Lower leg skin (tissue), 4 donors: ENCODE measurements at regions not wholly inside any gene's neighbourhood (a gene's known extent, or its start where the extent isn't known, plus 50 kb on each side); places are given as distances from the start of the nearest gene placed in this dataset.

Source experiments
- DNase-seq, 2 donors: peaks; one replicate each; pipeline ENCODE4 v3.0.0-alpha.2; 2019; ENCODE audit warnings: low spot score in 2 of 2
- H3K4me3 ChIP-seq: fragments of 200-600 bp; sonication (generic); 2 replicates; pipeline ENCODE4 v1.5.1; 2017; ENCODE audit warnings: mild to moderate bottlenecking, low read depth; ENCODE audit not compliant: poor library complexity, severe bottlenecking
- POLR2A ChIP-seq, 2 donors: fragments of 450-650 bp; IDR thresholded peaks; one replicate each; pipeline ENCODE4 v1.6.1; 2016 to 2017; ENCODE audit warnings: antibody characterized with exemption in 2 of 2, mild to moderate bottlenecking in 1 of 2, moderate library complexity in 1 of 2
- WGBS, 2 donors: methylation state at CpG; one replicate each; pipeline ENCODE4 v1.1.5; 2018; 5-methylcytosine and 5-hydroxymethylcytosine counted together
- intact Hi-C: fragments of 100-400 bp; cut with DNase I; formaldehyde crosslinking; loops from one replicate; pipeline ENCODE4 v1.15.0; 2023; ENCODE audit warnings: low total_unique reads
- TF ChIP-seq, protein P1 (sequence below), 3 donors: fragments of 450-650 bp; IDR thresholded peaks; one replicate each; pipeline ENCODE4 v1.5.1; 2016; ENCODE audit warnings: antibody characterized with exemption in 3 of 3, mild to moderate bottlenecking in 3 of 3, moderate library complexity in 2 of 3

DNA sequence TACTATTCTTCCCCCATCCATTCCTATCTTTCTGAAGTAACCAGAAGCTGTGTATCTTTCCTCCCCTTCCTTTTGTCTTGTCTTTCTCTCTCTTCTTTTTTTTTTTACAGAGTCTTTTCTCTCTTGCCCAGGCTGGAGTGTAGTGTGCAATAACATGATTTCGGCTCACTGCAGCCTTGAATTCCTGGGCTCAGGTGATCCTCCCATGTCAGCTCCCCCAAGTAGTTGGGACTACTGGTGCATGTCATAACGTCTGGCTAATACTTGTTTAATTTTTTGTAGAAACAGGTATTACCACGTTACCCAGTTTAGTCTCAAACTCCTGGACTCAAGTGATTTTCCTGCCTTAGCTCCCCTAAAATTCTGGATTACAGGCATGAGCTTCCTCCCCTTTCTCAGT lies 86.5 kb downstream of the IGLL5 start:
- no peak overlapping the region for H3K4me3 ChIP-seq
- intact Hi-C loops, result no loop called here
- no peak for TF ChIP-seq POLR2A (IDR thresholded peaks at IDR 0.05)
- TF ChIP-seq, protein P1, sequence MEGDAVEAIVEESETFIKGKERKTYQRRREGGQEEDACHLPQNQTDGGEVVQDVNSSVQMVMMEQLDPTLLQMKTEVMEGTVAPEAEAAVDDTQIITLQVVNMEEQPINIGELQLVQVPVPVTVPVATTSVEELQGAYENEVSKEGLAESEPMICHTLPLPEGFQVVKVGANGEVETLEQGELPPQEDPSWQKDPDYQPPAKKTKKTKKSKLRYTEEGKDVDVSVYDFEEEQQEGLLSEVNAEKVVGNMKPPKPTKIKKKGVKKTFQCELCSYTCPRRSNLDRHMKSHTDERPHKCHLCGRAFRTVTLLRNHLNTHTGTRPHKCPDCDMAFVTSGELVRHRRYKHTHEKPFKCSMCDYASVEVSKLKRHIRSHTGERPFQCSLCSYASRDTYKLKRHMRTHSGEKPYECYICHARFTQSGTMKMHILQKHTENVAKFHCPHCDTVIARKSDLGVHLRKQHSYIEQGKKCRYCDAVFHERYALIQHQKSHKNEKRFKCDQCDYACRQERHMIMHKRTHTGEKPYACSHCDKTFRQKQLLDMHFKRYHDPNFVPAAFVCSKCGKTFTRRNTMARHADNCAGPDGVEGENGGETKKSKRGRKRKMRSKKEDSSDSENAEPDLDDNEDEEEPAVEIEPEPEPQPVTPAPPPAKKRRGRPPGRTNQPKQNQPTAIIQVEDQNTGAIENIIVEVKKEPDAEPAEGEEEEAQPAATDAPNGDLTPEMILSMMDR (IDR thresholded peaks at IDR 0.05), result no peak
- no peak for DNase-seq
- 33 to 38% methylated on average over 3 of the region's 3 CpGs for WGBS, 2 donors

DNA sequence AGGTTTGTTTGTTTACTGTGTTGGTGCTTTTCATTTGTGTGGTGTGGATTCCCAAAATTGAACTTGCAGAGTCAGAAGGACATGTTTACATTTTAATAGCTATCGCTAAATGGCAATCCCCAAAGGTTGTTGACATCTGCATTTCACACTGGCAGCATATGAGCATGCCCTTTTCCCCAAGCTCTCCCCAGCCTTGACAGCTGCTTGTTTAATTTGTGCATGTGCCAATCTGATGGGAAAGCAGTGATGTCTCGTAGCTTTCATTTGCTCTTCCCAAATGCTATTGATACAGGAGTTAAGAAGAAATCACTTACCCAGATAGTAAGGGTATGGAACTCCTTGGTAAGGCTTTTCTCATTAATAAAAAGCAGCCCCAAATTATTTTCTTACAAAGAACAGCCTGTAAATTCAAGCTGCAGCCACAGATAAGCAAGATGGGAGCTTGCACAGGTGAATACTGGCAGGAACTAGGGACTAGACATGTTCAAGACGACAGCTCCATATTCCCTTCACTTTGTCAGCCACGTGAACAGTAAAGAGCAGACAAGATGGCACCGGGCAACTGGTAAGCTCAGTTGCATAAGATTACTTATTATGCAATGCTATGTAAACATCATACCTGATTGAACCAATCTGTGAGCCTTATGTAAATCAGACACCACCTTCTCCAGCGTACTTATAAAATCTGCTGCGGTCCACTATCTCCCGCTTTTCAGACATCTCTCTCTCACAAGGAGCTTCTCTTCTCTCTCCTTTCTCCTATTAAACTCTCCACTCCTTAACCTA lies 87.4 kb downstream of the IGLL5 start:
- DNase-seq, result no peak
- intact Hi-C loops, result no loop called here
- 62 to 71% methylated on average over 8 of the region's 8 CpGs for WGBS, 2 donors
- no peak overlapping the region for H3K4me3 ChIP-seq
- TF ChIP-seq, protein P1 (IDR thresholded peaks at IDR 0.05), result no peak
- no peak for TF ChIP-seq POLR2A (IDR thresholded peaks at IDR 0.05)

DNA sequence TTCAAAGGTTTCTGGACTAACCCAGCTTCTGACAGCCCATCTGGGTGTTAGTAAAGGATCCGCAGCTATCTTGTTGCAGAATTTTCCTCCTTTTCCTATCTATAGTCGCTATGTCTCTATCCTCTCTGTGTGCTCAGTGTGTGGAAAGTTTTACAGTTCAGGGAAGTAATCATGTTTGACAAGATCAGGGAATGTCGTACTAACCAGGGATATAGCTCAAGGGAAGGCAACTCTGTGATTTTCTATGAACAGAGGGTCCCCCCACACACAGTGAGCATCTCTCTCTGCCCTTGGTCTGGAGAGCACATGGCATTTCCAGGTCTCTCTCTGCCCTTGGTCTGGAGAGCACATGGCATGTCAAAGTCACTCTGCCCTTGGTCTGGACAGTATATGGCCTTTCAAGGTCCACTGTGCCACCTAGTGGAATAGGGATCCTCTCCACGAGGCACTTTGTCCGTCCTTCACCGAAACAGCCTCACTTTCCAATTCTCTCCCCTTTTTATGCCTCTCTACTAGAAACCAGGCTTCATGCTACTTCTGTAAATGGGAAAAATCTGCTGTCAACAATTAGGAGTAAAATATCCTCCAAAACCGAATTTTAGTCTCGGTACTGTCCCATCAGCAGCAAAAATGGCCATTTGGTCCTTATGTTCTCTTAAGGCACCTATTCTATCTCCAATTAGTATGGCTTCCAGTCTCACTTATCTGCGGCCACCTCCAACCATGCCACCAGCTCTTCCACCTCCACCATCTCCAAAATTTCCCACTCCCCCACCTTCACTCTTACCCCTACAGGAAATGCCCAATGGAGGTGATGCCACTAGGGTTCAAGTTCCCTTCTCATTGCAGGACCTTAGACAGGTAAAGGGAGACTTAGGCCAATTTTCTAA lies 88.7 kb downstream of the IGLL5 start:
- DNase-seq, result no peak
- intact Hi-C loops, result no loop called here
- TF ChIP-seq POLR2A (IDR thresholded peaks at IDR 0.05), result no peak
- TF ChIP-seq, protein P1 (IDR thresholded peaks at IDR 0.05), result no peak
- WGBS, 2 donors, result 78 to 80% methylated on average over 9 of the region's 9 CpGs
- H3K4me3 ChIP-seq, result no peak overlapping the region

DNA sequence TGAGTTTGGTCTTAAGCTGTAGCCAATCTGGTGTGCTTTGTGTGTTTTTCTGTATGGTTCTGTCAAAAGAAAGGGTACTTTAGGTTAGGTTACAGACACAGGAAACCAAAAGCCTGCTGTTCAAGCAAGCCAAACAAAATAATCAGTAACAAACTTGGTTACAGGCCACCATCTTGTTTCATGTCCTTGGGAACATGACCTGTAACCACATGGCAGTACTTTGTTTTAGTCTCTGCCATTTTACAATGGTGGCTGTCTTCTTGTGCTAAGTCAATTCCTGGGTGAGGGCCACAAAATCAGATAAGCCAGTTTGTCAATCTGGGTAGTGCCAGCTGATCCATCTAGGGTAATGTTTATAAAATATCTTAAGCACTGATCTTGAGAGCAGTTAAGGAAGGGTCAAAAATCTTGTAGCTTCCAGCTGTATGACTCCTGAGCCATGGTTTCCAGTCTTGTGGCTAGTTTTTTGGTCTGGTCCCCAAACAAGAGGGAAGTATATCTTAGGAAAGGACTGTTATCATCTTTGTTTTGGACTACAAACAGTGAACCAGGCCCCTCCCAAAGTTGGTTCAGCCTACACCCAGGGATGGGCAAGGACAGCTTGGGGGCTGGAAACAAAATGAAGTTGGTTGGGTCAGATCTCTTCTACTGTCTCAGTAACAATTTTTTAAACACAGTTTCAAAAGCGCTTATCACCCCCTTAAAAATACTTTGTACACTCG lies 90.0 kb downstream of the IGLL5 start:
- intact Hi-C loops, result no loop called here
- WGBS, 2 donors, result 84 to 91% methylated on average over 2 of the region's 2 CpGs
- H3K4me3 ChIP-seq, result no peak overlapping the region
- DNase-seq, result no peak
- TF ChIP-seq POLR2A (IDR thresholded peaks at IDR 0.05), result no peak
- TF ChIP-seq, protein P1 (IDR thresholded peaks at IDR 0.05), result no peak

DNA sequence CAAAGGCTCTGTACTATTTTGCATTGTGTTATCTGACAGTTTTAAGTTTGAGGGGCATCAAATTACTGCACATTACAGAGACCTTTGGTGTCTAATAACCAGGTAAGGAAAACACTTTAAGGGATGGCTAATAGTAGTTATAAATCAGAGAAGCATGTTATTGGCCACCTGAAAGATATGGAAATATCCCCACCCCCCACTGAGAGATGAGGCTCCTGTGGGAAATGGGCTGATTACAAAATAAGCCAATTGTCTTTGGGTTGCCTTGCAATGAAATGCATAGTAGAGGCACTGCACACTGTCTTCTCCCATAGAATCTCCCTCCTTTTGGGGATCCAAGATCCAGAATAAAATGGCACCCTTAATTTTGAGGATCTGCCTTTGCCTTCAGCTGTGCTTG lies 91.0 kb downstream of the IGLL5 start:
- no peak for DNase-seq
- H3K4me3 ChIP-seq, result no peak overlapping the region
- no peak for TF ChIP-seq POLR2A (IDR thresholded peaks at IDR 0.05)
- TF ChIP-seq, protein P1 (IDR thresholded peaks at IDR 0.05), result no peak
- intact Hi-C loops, result no loop called here
